ENCODE measurements at regions not wholly inside any gene's neighbourhood (a gene's known extent, or its start where the extent isn't known, plus 50 kb on each side); places are given as distances from the start of the nearest gene placed in this dataset.

DNA sequence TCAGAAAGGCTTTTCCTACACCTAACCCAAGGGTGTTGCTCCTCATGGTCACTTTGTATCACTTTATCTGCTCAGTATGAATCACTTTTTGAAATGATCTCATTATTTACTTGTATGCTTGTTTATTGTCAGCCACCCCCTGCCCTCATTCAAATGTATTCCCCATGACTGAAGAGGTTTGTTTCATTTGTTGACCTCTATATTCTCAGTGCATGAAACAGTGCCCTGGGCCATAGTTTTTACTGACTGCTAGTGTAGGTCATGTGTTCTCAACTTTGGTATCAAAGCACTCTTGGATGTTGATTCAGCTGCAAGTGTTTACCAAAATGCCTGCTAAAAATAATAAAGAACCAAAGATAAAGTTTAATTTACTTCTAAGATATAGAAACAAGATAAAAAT is 381.7 kb upstream of the ARPP21 start:
- TF ChIP-seq CTCF (IDR thresholded peaks at IDR 0.05; ENCODE audit: insufficient read depth, low read length) (no peak), POLR2AphosphoS5 (IDR thresholded peaks at IDR 0.05; ENCODE audit: low read depth) (no peak), REST (IDR thresholded peaks at IDR 0.05; ENCODE audit: insufficient replicate concordance, low read depth) (no peak)

All from HL-60 (cell line).